Body of pancreas (tissue), 4 donors: ENCODE measurements at regions not wholly inside any gene's neighbourhood (a gene's known extent, or its start where the extent isn't known, plus 50 kb on each side); places are given as distances from the start of the nearest gene placed in this dataset.

Experiments used
- ATAC-seq: fragments of 150-250 bp; one replicate; pipeline ENCODE4 v1.9.1; 2016
- DNase-seq, 4 donors: peaks; one replicate each; pipeline ENCODE4 v3.0.0-alpha.2; 2019
- H3K27ac ChIP-seq, 4 donors: fragments of 200-600 bp; sonication (generic); 1 replicate in 3 of 4; 2 replicates in 1 of 4; pipeline versions ENCODE4 v1.5.1 to v1.6.1; 2016 to 2019; ENCODE audit warnings: mild to moderate bottlenecking in 1 of 4, mixed read lengths in 1 of 4, moderate library complexity in 1 of 4
- H3K27me3 ChIP-seq, 2 donors: fragments of 200-600 bp; sonication (generic); one replicate each; pipeline ENCODE4 v1.6.0; 2016; ENCODE audit warnings: mild to moderate bottlenecking in 1 of 2
- H3K36me3 ChIP-seq, 2 donors: fragments of 200-600 bp; sonication (generic); replicated peaks in 1 of 2; 2 replicates each; pipeline ENCODE4 v1.5.1; 2016; ENCODE audit warnings: low read depth in 2 of 2; ENCODE audit not compliant: insufficient read depth in 1 of 2
- H3K4me1 ChIP-seq: fragments of 200-600 bp; sonication (generic); one replicate; pipeline ENCODE4 v1.6.0; 2016
- H3K4me3 ChIP-seq, 2 donors: fragments of 200-600 bp; sonication (generic); 1 replicate in 1 of 2; 2 replicates in 1 of 2; pipeline ENCODE4 v1.5.1; 2016 to 2019
- H3K9me3 ChIP-seq, 3 donors: fragments of 200-600 bp; sonication (generic); 1 replicate in 2 of 3; 2 replicates in 1 of 3; pipeline ENCODE4 v1.5.1; 2016
- POLR2A ChIP-seq, 3 donors: fragments of 450-650 bp; IDR thresholded peaks; one replicate each; pipeline ENCODE4 v1.6.1; 2016; ENCODE audit warnings: antibody characterized with exemption in 3 of 3, mild to moderate bottlenecking in 2 of 3
- WGBS, 2 donors: methylation state at CpG; one replicate each; pipeline ENCODE4 v1.1.5; 2017; 5-methylcytosine and 5-hydroxymethylcytosine counted together
- intact Hi-C: fragments of 100-400 bp; cut with DNase I; formaldehyde crosslinking; loops from one replicate; pipeline ENCODE4 v1.15.1; 2023
- TF ChIP-seq, protein P1 (sequence below), 7 experiments: fragments of 450-650 bp in 4 of 7; fragments of 200-600 bp in 3 of 7; sonication (generic) in 3 of 7; IDR thresholded peaks; one replicate each; pipeline ENCODE4 v1.5.1; 2016 to 2019; ENCODE audit warnings: antibody characterized with exemption in 7 of 7

DNA sequence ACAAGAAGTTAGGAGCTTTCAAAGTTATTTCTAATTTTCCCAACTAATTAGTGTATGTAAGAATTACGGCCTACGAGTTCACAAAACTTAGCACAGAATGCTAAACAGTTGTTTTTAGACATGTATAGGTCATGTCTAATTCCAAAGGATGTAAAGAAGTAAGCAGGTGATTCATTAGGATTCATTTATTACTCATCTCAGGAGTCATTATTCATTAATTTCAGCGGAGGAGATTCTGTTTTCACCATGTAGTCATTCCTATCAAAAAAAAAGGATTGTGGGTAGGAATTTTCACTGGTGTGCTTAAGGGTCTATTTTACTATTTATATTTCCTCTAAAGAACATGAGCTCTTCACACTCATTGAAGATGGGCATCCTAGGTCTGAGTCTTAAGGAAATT lies 532.2 kb downstream of the ACTL7B start:
- 78 to 87% methylated on average over 3 of the region's 3 CpGs for WGBS, 2 donors
- TF ChIP-seq POLR2A (IDR thresholded peaks at IDR 0.05) = no peak
- TF ChIP-seq, protein P1, sequence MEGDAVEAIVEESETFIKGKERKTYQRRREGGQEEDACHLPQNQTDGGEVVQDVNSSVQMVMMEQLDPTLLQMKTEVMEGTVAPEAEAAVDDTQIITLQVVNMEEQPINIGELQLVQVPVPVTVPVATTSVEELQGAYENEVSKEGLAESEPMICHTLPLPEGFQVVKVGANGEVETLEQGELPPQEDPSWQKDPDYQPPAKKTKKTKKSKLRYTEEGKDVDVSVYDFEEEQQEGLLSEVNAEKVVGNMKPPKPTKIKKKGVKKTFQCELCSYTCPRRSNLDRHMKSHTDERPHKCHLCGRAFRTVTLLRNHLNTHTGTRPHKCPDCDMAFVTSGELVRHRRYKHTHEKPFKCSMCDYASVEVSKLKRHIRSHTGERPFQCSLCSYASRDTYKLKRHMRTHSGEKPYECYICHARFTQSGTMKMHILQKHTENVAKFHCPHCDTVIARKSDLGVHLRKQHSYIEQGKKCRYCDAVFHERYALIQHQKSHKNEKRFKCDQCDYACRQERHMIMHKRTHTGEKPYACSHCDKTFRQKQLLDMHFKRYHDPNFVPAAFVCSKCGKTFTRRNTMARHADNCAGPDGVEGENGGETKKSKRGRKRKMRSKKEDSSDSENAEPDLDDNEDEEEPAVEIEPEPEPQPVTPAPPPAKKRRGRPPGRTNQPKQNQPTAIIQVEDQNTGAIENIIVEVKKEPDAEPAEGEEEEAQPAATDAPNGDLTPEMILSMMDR (IDR thresholded peaks at IDR 0.05) = no peak
- no peak overlapping the region for H3K27ac ChIP-seq
- ATAC-seq (no peak), DNase-seq (no peak)
- H3K4me1 ChIP-seq = no peaks in the 10 kb centered on the region
- H3K4me3 ChIP-seq = no peak overlapping the region
- intact Hi-C loops = no loop called here
- H3K36me3 ChIP-seq = no peaks in the 10 kb centered on the region
- H3K9me3 ChIP-seq = no peaks in the 10 kb centered on the region
- H3K27me3 ChIP-seq = no peaks in the 10 kb centered on the region

DNA sequence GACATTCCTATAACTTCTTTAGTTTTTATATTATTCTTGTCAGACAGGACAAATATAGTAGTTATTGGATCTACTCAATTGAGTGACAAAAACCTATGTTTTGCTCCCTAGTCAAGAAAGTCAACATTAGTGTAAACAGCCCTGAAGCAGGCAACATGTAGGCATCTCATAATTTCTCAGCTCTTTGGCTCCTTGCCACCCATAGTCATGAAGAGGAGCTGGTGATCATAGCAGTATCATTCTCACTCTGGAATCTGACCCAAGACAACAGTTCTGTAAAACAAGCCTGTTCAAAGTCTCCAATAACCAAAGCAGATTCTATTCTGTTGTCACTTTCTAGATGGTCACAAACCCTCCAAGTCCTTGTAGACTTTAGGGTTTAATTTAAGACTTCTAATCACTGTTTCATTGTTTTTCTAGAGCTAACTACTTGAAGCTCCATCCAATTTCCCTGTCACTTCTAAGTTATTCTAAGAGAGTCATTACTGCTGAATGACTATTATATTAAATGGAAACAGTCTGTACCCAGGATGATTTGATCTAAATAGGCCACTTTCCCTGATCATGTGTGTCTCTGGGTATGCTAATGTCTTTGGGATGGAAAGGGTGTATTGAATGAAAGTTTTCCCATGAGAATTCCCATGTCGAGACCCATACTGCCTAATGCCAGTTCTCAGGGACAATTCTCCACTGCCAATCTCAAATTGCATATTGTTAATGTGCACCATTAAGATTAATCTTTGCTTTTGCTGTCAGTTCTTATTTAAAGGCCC lies 533.3 kb downstream of the ACTL7B start:
- no peak overlapping the region for H3K27ac ChIP-seq
- H3K27me3 ChIP-seq = no peaks in the 10 kb centered on the region
- TF ChIP-seq, protein P1 (IDR thresholded peaks at IDR 0.05) = no peak
- TF ChIP-seq POLR2A (IDR thresholded peaks at IDR 0.05) = no peak
- intact Hi-C loops = no loop called here
- H3K9me3 ChIP-seq = no peaks in the 10 kb centered on the region
- no peak for DNase-seq
- H3K4me3 ChIP-seq = no peak overlapping the region
- ATAC-seq = no peak
- no peaks in the 10 kb centered on the region for H3K36me3 ChIP-seq
- 27 to 37% methylated on average over 1 of the region's 1 CpG for WGBS, 2 donors
- H3K4me1 ChIP-seq = no peaks in the 10 kb centered on the region

DNA sequence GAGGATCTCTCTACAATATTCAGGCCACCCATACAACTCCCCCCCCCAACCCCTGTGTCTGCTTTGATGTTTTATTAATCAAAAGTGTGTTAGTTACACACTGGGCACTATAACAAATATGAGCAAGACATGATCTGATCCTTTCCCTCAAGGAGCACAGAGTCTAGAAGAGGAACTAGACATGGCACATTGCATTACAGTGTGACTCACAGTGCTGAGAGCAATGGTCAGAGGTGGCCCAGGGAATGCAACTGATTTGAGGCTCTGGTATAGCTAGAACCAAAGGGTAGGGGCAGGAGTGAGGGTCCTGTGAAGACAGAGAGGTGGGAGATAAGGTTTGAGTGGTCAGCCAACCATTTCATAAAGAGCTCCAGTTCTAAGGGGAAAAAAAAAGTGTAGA lies 539.2 kb downstream of the ACTL7B start:
- intact Hi-C loops = no loop called here
- ATAC-seq = no peak

DNA sequence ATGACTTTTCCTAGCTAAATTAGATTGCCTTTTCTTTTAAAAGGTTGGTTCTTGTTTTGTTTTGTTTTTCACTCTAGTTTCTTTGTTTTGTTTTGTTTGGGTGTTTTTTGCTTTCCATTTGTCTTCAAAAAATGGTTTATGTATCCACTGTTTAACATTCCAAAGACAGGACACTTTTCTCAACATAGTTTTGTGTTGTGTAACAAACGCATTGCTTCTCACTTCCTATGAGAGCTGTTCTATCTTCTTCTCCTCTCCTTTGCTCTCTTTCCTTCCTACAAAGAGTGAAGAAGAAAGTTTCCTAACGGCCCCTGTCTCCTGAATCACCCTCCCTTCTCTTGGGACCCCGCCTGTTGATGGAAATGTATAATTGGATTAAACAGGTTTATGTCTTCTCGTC lies 539.7 kb downstream of the ACTL7B start:
- TF ChIP-seq POLR2A (IDR thresholded peaks at IDR 0.05) = no peak
- TF ChIP-seq, protein P1 (IDR thresholded peaks at IDR 0.05) = no peak
- peaks cover 0 to 4% (median 0%) of the 10 kb centered on the region in 3 donors for H3K9me3 ChIP-seq
- DNase-seq = no peak
- H3K4me1 ChIP-seq = no peaks in the 10 kb centered on the region
- H3K36me3 ChIP-seq = no peaks in the 10 kb centered on the region
- no peak for ATAC-seq
- H3K4me3 ChIP-seq = no peak overlapping the region
- no peaks in the 10 kb centered on the region for H3K27me3 ChIP-seq
- intact Hi-C loops = no loop called here
- H3K27ac ChIP-seq = no peak overlapping the region
- 53 to 60% methylated on average over 4 of the region's 4 CpGs for WGBS, 2 donors

More for the DNA sequence above, 539.2 kb downstream of the ACTL7B start:
- H3K36me3 ChIP-seq = no peaks in the 10 kb centered on the region
- H3K27ac ChIP-seq = no peak overlapping the region
- H3K4me3 ChIP-seq = no peak overlapping the region
- H3K4me1 ChIP-seq = no peaks in the 10 kb centered on the region
- DNase-seq = no peak
- H3K9me3 ChIP-seq = peaks cover 0 to 4% (median 0%) of the 10 kb centered on the region in 3 donors
- no peak for TF ChIP-seq POLR2A (IDR thresholded peaks at IDR 0.05)
- TF ChIP-seq, protein P1 (IDR thresholded peaks at IDR 0.05) = no peak
- no peaks in the 10 kb centered on the region for H3K27me3 ChIP-seq

DNA sequence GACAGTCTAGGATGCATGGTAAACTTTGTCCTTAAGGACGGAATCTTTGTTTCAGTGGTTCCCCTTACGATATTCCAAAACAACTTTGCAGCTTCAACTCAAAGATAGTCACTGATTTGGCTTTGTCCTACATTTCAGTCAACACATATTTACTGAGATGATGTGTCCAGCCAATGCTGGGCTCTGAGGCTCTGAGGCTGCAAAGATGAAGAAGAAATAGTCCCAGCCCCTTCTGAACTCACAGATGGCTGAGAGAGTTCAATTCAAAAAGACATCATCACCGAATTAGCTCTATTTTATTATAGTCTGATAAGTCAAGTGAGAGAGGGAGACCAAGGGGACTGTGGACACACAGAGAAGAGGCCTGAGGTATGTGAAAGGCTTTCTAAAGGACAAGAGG lies 544.0 kb downstream of the ACTL7B start:
- Histone ChIP-seq H3K4me3 (no peak overlapping the region), H3K9me3 (peaks cover 0 to 2% (median 0%) of the 10 kb centered on the region in 3 donors), H3K4me1 (no peaks in the 10 kb centered on the region), H3K27ac (no peak overlapping the region), H3K27me3 (no peaks in the 10 kb centered on the region), H3K36me3 (no peaks in the 10 kb centered on the region)
- intact Hi-C loops = no loop called here
- no peak for ATAC-seq
- WGBS, 2 donors = 70 to 80% methylated on average over 3 of the region's 3 CpGs
- no peak for TF ChIP-seq POLR2A (IDR thresholded peaks at IDR 0.05)
- TF ChIP-seq, protein P1 (IDR thresholded peaks at IDR 0.05) = no peak
- DNase-seq = no peak
